GM12875 (cell line): ENCODE measurements at regions not wholly inside any gene's neighbourhood (a gene's known extent, or its start where the extent isn't known, plus 50 kb on each side); places are given as distances from the start of the nearest gene placed in this dataset.
"Not testable (repeated sequence)": the region's sequence is repeated elsewhere in the genome, so short reads cannot be mapped to it uniquely, and the experiment has no call there.

Experiments used
- H3K4me3 ChIP-seq: one replicate; pipeline ENCODE4 v1.5.1; 2011; ENCODE audit warnings: low read depth, low read length, control low read depth
- TF ChIP-seq, protein P1 (sequence below): IDR thresholded peaks from 2 replicates; pipeline ENCODE4 v1.5.1; 2011; ENCODE audit warnings: low read depth, mild to moderate bottlenecking, control low read depth, inconsistent platforms, low read length, moderate library complexity, borderline replicate concordance; ENCODE audit not compliant: insufficient read depth

- H3K4me3 ChIP-seq: no peak overlapping the region
- TF ChIP-seq, protein P1, sequence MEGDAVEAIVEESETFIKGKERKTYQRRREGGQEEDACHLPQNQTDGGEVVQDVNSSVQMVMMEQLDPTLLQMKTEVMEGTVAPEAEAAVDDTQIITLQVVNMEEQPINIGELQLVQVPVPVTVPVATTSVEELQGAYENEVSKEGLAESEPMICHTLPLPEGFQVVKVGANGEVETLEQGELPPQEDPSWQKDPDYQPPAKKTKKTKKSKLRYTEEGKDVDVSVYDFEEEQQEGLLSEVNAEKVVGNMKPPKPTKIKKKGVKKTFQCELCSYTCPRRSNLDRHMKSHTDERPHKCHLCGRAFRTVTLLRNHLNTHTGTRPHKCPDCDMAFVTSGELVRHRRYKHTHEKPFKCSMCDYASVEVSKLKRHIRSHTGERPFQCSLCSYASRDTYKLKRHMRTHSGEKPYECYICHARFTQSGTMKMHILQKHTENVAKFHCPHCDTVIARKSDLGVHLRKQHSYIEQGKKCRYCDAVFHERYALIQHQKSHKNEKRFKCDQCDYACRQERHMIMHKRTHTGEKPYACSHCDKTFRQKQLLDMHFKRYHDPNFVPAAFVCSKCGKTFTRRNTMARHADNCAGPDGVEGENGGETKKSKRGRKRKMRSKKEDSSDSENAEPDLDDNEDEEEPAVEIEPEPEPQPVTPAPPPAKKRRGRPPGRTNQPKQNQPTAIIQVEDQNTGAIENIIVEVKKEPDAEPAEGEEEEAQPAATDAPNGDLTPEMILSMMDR: no peak
These were observed 1014.9 kb upstream of the COX7C start for GRCh38 chr5:85602843-85603242.

- TF ChIP-seq, protein P1: no peak
- H3K4me3 ChIP-seq: no peak overlapping the region
These were observed 1013.4 kb upstream of the COX7C start for GRCh38 chr5:85604378-85604777.

DNA sequence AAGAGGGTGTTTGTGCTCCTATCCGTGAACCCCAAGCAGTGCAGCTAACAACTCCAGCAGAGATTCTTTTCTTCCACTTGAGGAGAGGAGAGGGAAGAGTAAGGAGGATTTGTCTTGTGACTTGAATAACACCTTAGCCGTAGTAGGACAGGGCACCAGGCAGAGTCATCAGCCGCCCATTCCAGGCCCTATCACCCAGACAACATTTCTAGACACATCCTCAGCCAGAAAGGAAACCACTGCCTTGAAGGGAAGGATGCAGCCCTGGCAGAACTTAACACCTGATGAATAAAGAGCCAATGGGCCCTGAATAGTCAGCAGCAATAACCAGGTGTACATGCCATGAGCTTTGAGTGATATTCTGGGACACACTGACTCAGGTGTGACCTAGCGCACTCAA, 1013.0 kb upstream of the COX7C start:
- TF ChIP-seq, protein P1: no peak
- no peak overlapping the region for H3K4me3 ChIP-seq

GRCh38 chr5:85605381-85605780, 1012.4 kb upstream of the COX7C start:
- H3K4me3 ChIP-seq: no peak overlapping the region
- TF ChIP-seq, protein P1: no peak

- TF ChIP-seq, protein P1: no peak
- no peak overlapping the region for H3K4me3 ChIP-seq
These were observed 1003.3 kb upstream of the COX7C start for GRCh38 chr5:85614489-85614888.

DNA sequence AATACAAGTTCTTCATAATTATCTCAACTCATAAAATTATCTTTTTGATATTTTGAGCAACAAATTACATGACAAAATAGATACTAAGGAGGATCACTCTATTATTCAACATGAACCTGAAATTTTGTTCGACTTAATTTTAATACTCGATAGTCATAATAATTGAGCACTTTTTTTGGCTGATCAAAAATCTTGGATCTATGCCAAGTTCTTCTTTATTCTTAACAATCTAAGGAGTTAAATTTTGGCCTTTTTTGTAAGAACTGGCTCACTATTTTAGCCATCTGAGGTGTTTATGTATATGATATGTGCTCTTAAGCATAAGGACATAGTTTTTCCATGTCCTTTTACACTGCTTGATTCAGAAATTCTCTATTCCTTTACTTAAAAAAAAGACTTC, 996.1 kb upstream of the COX7C start:
- H3K4me3 ChIP-seq: no peak overlapping the region
- TF ChIP-seq, protein P1: no peak

- TF ChIP-seq, protein P1: no peak
- H3K4me3 ChIP-seq: no peak overlapping the region
These were observed 989.6 kb upstream of the COX7C start for GRCh38 chr5:85628153-85628552.

GRCh38 chr5:85638495-85639125, 979.1 kb upstream of the COX7C start:
- not testable (repeated sequence) for H3K4me3 ChIP-seq
